ENCODE measurements at regions not wholly inside any gene's neighbourhood (a gene's known extent, or its start where the extent isn't known, plus 50 kb on each side); places are given as distances from the start of the nearest gene placed in this dataset.

- Histone ChIP-seq H3K27ac (ENCODE audit: control insufficient read depth, insufficient read depth) (no peak overlapping the region), H3K27me3 (replicated peaks in 1 of 2; ENCODE audit: control insufficient read depth in 2 of 2, insufficient read depth in 2 of 2, low read length in 1 of 2) (no peaks in the 10 kb centered on the region), H2AFZ (ENCODE audit: control insufficient read depth, low read depth, low read length) (no peak overlapping the region), H3K36me3 (ENCODE audit: control insufficient read depth in 2 of 2, insufficient read depth in 2 of 2, low read length in 1 of 2) (no peaks in the 10 kb centered on the region), H3K9me3 (replicated peaks; ENCODE audit: control insufficient read depth, insufficient read depth, low read length) (no peaks in the 10 kb centered on the region), H3K4me2 (ENCODE audit: control insufficient read depth, insufficient read depth) (no peak overlapping the region), H3K4me3 (no peak overlapping the region), H3K9ac (ENCODE audit: control insufficient read depth, insufficient read depth, low read length) (no peak overlapping the region), H3K4me1 (ENCODE audit: control insufficient read depth, insufficient read depth, low read length) (no peaks in the 10 kb centered on the region), H4K20me1 (ENCODE audit: control insufficient read depth, insufficient read depth) (no peaks in the 10 kb centered on the region), H3K79me2 (ENCODE audit: control insufficient read depth, insufficient read depth, low read length) (no peaks in the 10 kb centered on the region)
- ChIA-PET POLR2A (no interaction called here), CTCF (no interaction called here), SMC1A (ENCODE audit: uncharacterized antibody, unreplicated experiment) (interaction anchor here (0.7 kb wide), 1 partner anchor 159 kb away, joined by 3 read pairs; no protein-coding TSS in a partner anchor), RAD21 (ENCODE audit: unreplicated experiment) (no interaction called here)
- no peak for FAIRE-seq
- in situ Hi-C loops (cut with MboI) = no loop called here
- TF ChIP-seq ZBTB40 (IDR thresholded peaks at IDR 0.05; ENCODE audit: borderline replicate concordance) (no peak), RFX5 (IDR thresholded peaks at IDR 0.05; ENCODE audit: low read depth, low read length) (no peak), FOXK2 (IDR thresholded peaks at IDR 0.05) (no peak), USF1 (IDR thresholded peaks at IDR 0.05; ENCODE audit: borderline replicate concordance, extremely low read length, insufficient read depth, low read depth, low read length) (no peak), RBBP5 (conservative IDR thresholded peaks at IDR 0.05) (no peak)
- TF ChIP-seq, protein P1, sequence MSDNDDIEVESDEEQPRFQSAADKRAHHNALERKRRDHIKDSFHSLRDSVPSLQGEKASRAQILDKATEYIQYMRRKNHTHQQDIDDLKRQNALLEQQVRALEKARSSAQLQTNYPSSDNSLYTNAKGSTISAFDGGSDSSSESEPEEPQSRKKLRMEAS (IDR thresholded peaks at IDR 0.05; ENCODE audit: low read depth, low read length) = no peak
- no TSS peak for BruUV-seq (replicated peaks)
- WGBS (ENCODE audit: insufficient coverage, insufficient replicate concordance, low lambda C conversion rate, missing lambda C conversion rate) = 100% methylated on average over 1 of the region's 1 CpG
- no peak for ATAC-seq
- DNase-seq (ENCODE audit: low read depth, low spot score) = no peak
- intact Hi-C loops (cut with micrococcal nuclease; ENCODE audit: unreplicated experiment) = no loop called here
These were observed 52.2 kb upstream of the NFE2L2 start for GRCh38 chr2:177316756-177317155.
